ENCODE measurements at regions not wholly inside any gene's neighbourhood (a gene's known extent, or its start where the extent isn't known, plus 50 kb on each side); places are given as distances from the start of the nearest gene placed in this dataset.

GRCh38 chrX:84729408-84729807 is 227.2 kb upstream of the HDX start:
- Histone ChIP-seq H3K27me3 (ENCODE audit: control insufficient read depth, insufficient read depth, low read length) (no peaks in the 10 kb centered on the region), H3K4me3 (ENCODE audit: low read depth, low read length) (no peak overlapping the region), H3K36me3 (ENCODE audit: control insufficient read depth, insufficient read depth, low read length) (no peaks in the 10 kb centered on the region)
- DNase-seq (ENCODE audit: low read depth) (no peak), FAIRE-seq (no peak)
- no peak for TF ChIP-seq CTCF (IDR thresholded peaks at IDR 0.05; ENCODE audit: insufficient read depth, low read length, severe bottlenecking)

- FAIRE-seq (no peak), DNase-seq (ENCODE audit: low read depth) (peak; percentile 21)
Observed at GRCh38 chrX:84729809-84730208, 227.6 kb upstream of the HDX start.

GRCh38 chrX:84735025-84735424 is 232.8 kb upstream of the HDX start:
- no peak overlapping the region for H3K4me3 ChIP-seq (ENCODE audit: low read depth, low read length)
- peak; percentile 89 for DNase-seq (ENCODE audit: low read depth)
- TF ChIP-seq CTCF (IDR thresholded peaks at IDR 0.05; ENCODE audit: insufficient read depth, low read length, severe bottlenecking) = no peak
- FAIRE-seq = no peak
- no peaks in the 10 kb centered on the region for H3K36me3 ChIP-seq (ENCODE audit: control insufficient read depth, insufficient read depth, low read length)
- no peaks in the 10 kb centered on the region for H3K27me3 ChIP-seq (ENCODE audit: control insufficient read depth, insufficient read depth, low read length)

More at GRCh38 chrX:84729809-84730208, 227.6 kb upstream of the HDX start:
- Histone ChIP-seq H3K36me3 (ENCODE audit: control insufficient read depth, insufficient read depth, low read length) (no peaks in the 10 kb centered on the region), H3K27me3 (ENCODE audit: control insufficient read depth, insufficient read depth, low read length) (no peaks in the 10 kb centered on the region), H3K4me3 (ENCODE audit: low read depth, low read length) (no peak overlapping the region)
- TF ChIP-seq CTCF (IDR thresholded peaks at IDR 0.05; ENCODE audit: insufficient read depth, low read length, severe bottlenecking) = peak; percentile 69

- no peak for FAIRE-seq
- no peaks in the 10 kb centered on the region for H3K36me3 ChIP-seq (ENCODE audit: control insufficient read depth, insufficient read depth, low read length)
- no peak for TF ChIP-seq CTCF (IDR thresholded peaks at IDR 0.05; ENCODE audit: insufficient read depth, low read length, severe bottlenecking)
Observed at GRCh38 chrX:84737471-84737871, 235.2 kb upstream of the HDX start.

GRCh38 chrX:84747516-84747915 is 245.3 kb upstream of the HDX start:
- FAIRE-seq = no peak
- H3K36me3 ChIP-seq (ENCODE audit: control insufficient read depth, insufficient read depth, low read length) = no peaks in the 10 kb centered on the region
- no peak overlapping the region for H3K4me3 ChIP-seq (ENCODE audit: low read depth, low read length)
- no peak for DNase-seq (ENCODE audit: low read depth)
- H3K27me3 ChIP-seq (ENCODE audit: control insufficient read depth, insufficient read depth, low read length) = no peaks in the 10 kb centered on the region
- no peak for TF ChIP-seq CTCF (IDR thresholded peaks at IDR 0.05; ENCODE audit: insufficient read depth, low read length, severe bottlenecking)

More at GRCh38 chrX:84737471-84737871, 235.2 kb upstream of the HDX start:
- DNase-seq (ENCODE audit: low read depth) = no peak
- Histone ChIP-seq H3K4me3 (ENCODE audit: low read depth, low read length) (no peak overlapping the region), H3K27me3 (ENCODE audit: control insufficient read depth, insufficient read depth, low read length) (no peaks in the 10 kb centered on the region)

- Histone ChIP-seq H3K36me3 (ENCODE audit: control insufficient read depth, insufficient read depth, low read length) (no peaks in the 10 kb centered on the region), H3K27me3 (ENCODE audit: control insufficient read depth, insufficient read depth, low read length) (no peaks in the 10 kb centered on the region), H3K4me3 (ENCODE audit: low read depth, low read length) (no peak overlapping the region)
- no peak for DNase-seq (ENCODE audit: low read depth)
- no peak for FAIRE-seq
- TF ChIP-seq CTCF (IDR thresholded peaks at IDR 0.05; ENCODE audit: insufficient read depth, low read length, severe bottlenecking) = no peak
Observed at GRCh38 chrX:84748965-84749656, 246.9 kb upstream of the HDX start.

All from bronchial epithelial cell (primary cell).